Vagina (tissue), 2 donors: ENCODE measurements at regions not wholly inside any gene's neighbourhood (a gene's known extent, or its start where the extent isn't known, plus 50 kb on each side); places are given as distances from the start of the nearest gene placed in this dataset.
"Not testable (repeated sequence)": the region's sequence is repeated elsewhere in the genome, so short reads cannot be mapped to it uniquely, and the experiment has no call there.

Experiments
- POLR2A ChIP-seq, 2 donors: fragments of 450-650 bp; IDR thresholded peaks; one replicate each; pipeline ENCODE4 v1.6.1; 2017; ENCODE audit warnings: antibody characterized with exemption in 2 of 2, mild to moderate bottlenecking in 2 of 2, moderate library complexity in 2 of 2
- POLR2AphosphoS5 ChIP-seq, 2 donors: sonication (generic); formaldehyde crosslinking; IDR thresholded peaks; one replicate each; pipeline ENCODE4 v1.9.0; 2017; ENCODE audit warnings: antibody characterized with exemption in 2 of 2, mild to moderate bottlenecking in 2 of 2, low read depth in 1 of 2; ENCODE audit not compliant: insufficient read depth in 1 of 2
- TF ChIP-seq, protein P1 (sequence below), 3 experiments: fragments of 450-650 bp in 2 of 3; fragments of 200-600 bp in 1 of 3; sonication (generic) in 1 of 3; IDR thresholded peaks; one replicate each; pipeline ENCODE4 v1.5.1; 2017 to 2019; ENCODE audit warnings: antibody characterized with exemption in 3 of 3, mild to moderate bottlenecking in 2 of 3, moderate library complexity in 2 of 3

DNA sequence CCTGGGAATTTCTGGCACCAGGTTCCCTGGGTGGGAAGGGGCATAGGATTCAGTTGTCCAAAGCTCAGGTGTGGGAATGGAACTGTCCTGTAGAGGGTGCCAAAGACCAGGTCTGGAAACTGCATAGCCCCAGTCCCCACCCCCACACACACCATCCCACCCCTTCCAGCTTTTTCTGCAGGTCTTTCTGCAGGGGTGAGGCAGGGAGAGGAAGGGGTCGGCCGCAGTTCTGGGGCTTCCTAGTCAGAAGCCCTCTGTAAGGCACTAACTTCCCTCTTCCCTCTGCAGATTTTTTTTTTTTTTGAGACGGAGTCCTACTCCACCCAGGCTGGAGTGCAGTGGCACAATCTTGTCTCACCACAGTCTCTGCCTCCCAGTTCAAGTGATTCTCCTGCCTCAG lies 1949.7 kb downstream of the FOXD4L5 start:
- TF ChIP-seq, protein P1, sequence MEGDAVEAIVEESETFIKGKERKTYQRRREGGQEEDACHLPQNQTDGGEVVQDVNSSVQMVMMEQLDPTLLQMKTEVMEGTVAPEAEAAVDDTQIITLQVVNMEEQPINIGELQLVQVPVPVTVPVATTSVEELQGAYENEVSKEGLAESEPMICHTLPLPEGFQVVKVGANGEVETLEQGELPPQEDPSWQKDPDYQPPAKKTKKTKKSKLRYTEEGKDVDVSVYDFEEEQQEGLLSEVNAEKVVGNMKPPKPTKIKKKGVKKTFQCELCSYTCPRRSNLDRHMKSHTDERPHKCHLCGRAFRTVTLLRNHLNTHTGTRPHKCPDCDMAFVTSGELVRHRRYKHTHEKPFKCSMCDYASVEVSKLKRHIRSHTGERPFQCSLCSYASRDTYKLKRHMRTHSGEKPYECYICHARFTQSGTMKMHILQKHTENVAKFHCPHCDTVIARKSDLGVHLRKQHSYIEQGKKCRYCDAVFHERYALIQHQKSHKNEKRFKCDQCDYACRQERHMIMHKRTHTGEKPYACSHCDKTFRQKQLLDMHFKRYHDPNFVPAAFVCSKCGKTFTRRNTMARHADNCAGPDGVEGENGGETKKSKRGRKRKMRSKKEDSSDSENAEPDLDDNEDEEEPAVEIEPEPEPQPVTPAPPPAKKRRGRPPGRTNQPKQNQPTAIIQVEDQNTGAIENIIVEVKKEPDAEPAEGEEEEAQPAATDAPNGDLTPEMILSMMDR (IDR thresholded peaks at IDR 0.05), result not testable (repeated sequence)
- TF ChIP-seq POLR2AphosphoS5 (IDR thresholded peaks at IDR 0.05; ENCODE audit: insufficient read depth in 1 of 2, low read depth in 1 of 2); POLR2A (IDR thresholded peaks at IDR 0.05): not testable (repeated sequence)
